Right atrium auricular region (tissue), 2 donors: ENCODE measurements at regions not wholly inside any gene's neighbourhood (a gene's known extent, or its start where the extent isn't known, plus 50 kb on each side); places are given as distances from the start of the nearest gene placed in this dataset.

Experiments used
- DNase-seq: peaks from one replicate; pipeline ENCODE4 v3.0.0-alpha.2; 2019; ENCODE audit warnings: low spot score
- H3K27ac ChIP-seq, 2 donors: fragments of 200-600 bp; sonication (generic); 1 replicate in 1 of 2; 2 replicates in 1 of 2; pipeline ENCODE4 v1.5.1; 2016 to 2019
- H3K27me3 ChIP-seq, 2 donors: fragments of 200-600 bp; sonication (generic); one replicate each; pipeline versions ENCODE4 v1.5.1 to v1.6.0; 2017 to 2019
- H3K36me3 ChIP-seq: fragments of 200-600 bp; sonication (generic); one replicate; pipeline ENCODE4 v1.5.1; 2016
- H3K4me1 ChIP-seq, 2 donors: fragments of 200-600 bp; sonication (generic); one replicate each; pipeline versions ENCODE4 v1.5.1 to v1.6.0; 2017 to 2019
- H3K4me3 ChIP-seq, 2 donors: fragments of 200-600 bp; sonication (generic); 1 replicate in 1 of 2; 2 replicates in 1 of 2; pipeline ENCODE4 v1.5.1; 2017 to 2019; ENCODE audit warnings: mild to moderate bottlenecking in 1 of 2, moderate library complexity in 1 of 2
- H3K9me3 ChIP-seq, 2 donors: fragments of 200-600 bp; sonication (generic); one replicate each; pipeline ENCODE4 v1.5.1; 2019
- TF ChIP-seq, protein P1 (sequence below), 2 donors: fragments of 200-600 bp; sonication (generic); IDR thresholded peaks; one replicate each; pipeline ENCODE4 v1.5.1; 2019; ENCODE audit warnings: antibody characterized with exemption in 2 of 2

DNA sequence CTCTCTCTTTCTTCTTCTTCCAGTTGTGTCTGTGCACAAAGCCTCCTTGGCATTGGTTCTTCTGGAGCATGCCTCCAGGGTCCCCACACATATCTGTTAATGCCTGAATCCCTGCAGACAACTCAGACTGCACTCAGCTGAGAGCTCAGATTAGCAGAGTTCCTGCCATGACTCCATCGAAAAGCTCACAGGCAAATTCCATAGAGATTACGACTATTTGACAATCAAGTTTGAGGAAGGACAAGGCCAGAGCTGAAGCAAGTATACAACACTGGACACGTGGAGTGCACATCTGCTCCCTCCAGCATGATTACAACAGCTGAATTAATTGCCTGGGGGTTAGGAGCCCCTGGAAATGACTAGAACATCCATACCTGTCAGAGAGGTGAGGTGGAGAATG lies 190.7 kb downstream of the INSIG2 start:
- Histone ChIP-seq H3K27me3 (no peaks in the 10 kb centered on the region), H3K4me1 (no peaks in the 10 kb centered on the region), H3K36me3 (no peaks in the 10 kb centered on the region), H3K27ac (no peak overlapping the region), H3K4me3 (no peak overlapping the region), H3K9me3 (no peaks in the 10 kb centered on the region)
- no peak for DNase-seq
- TF ChIP-seq, protein P1, sequence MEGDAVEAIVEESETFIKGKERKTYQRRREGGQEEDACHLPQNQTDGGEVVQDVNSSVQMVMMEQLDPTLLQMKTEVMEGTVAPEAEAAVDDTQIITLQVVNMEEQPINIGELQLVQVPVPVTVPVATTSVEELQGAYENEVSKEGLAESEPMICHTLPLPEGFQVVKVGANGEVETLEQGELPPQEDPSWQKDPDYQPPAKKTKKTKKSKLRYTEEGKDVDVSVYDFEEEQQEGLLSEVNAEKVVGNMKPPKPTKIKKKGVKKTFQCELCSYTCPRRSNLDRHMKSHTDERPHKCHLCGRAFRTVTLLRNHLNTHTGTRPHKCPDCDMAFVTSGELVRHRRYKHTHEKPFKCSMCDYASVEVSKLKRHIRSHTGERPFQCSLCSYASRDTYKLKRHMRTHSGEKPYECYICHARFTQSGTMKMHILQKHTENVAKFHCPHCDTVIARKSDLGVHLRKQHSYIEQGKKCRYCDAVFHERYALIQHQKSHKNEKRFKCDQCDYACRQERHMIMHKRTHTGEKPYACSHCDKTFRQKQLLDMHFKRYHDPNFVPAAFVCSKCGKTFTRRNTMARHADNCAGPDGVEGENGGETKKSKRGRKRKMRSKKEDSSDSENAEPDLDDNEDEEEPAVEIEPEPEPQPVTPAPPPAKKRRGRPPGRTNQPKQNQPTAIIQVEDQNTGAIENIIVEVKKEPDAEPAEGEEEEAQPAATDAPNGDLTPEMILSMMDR (IDR thresholded peaks at IDR 0.05): no peak

GRCh38 chr2:118278046-118278445 lies 189.8 kb downstream of the INSIG2 start:
- TF ChIP-seq, protein P1 (IDR thresholded peaks at IDR 0.05): no peak
- H3K27ac ChIP-seq: no peak overlapping the region
- no peaks in the 10 kb centered on the region for H3K9me3 ChIP-seq
- no peak overlapping the region for H3K4me3 ChIP-seq
- H3K4me1 ChIP-seq: no peaks in the 10 kb centered on the region
- H3K27me3 ChIP-seq: no peaks in the 10 kb centered on the region
- DNase-seq: no peak
- H3K36me3 ChIP-seq: no peaks in the 10 kb centered on the region

- H3K4me3 ChIP-seq: no peak overlapping the region
- no peaks in the 10 kb centered on the region for H3K36me3 ChIP-seq
- H3K27me3 ChIP-seq: no peaks in the 10 kb centered on the region
- no peak overlapping the region for H3K27ac ChIP-seq
- H3K4me1 ChIP-seq: no peaks in the 10 kb centered on the region
- no peaks in the 10 kb centered on the region for H3K9me3 ChIP-seq
- TF ChIP-seq, protein P1 (IDR thresholded peaks at IDR 0.05): no peak
- no peak for DNase-seq
These were observed 186.7 kb downstream of the INSIG2 start for GRCh38 chr2:118274841-118275510.

DNA sequence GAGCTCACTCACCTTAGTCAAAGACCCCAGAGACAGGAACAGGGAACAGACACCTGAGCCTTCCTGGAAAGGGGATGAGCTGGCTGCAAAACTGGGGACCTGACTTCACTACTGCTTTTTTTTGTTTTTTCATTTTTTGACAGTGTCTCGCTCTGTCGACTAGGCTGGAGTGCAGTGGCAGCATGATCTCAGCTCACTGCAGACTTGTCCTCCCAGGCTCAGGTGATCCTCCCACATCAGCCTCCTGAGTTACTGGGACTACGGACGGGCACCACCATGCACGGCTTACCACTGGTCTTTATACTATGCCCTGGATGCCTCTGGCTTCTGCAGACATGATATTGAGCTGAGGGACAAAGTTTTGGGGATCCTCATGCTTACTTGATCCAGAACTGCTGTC lies 184.1 kb downstream of the INSIG2 start:
- no peaks in the 10 kb centered on the region for H3K4me1 ChIP-seq
- H3K9me3 ChIP-seq: no peaks in the 10 kb centered on the region
- no peak for DNase-seq
- H3K36me3 ChIP-seq: no peaks in the 10 kb centered on the region
- H3K27ac ChIP-seq: no peak overlapping the region
- H3K27me3 ChIP-seq: no peaks in the 10 kb centered on the region
- TF ChIP-seq, protein P1 (IDR thresholded peaks at IDR 0.05): no peak
- no peak overlapping the region for H3K4me3 ChIP-seq

DNA sequence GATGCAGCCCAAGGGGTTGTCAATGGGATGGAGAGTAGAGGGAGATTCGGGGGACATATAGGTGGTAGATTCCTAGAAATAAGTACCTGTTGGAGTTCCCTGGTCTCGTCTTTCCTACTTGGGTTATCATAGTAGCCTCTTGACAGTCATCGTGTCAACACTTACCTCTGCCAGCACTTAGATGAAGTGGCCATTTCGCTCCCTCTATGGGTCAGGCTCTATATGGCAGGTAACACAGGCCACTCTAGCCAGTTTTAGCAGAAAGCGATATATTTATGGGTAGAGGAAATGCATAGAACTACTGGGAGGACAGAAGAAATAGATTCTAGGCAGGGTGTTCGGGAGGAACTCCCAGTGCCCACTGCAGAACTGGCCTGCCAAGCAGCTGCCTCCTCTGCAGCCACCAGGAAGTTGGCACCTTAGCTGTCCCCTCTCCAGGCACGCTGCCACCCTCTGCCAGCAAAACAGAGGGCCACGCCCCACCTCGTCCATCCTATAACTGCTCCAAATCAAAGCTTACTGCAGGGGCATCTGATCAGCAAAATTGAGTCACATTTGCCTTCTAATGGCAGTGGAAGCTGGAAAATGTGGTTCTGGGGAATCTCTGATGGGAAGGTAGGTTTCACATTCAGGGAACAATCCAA lies 181.3 kb downstream of the INSIG2 start:
- Histone ChIP-seq H3K27ac (no peak overlapping the region), H3K4me3 (no peak overlapping the region), H3K27me3 (no peaks in the 10 kb centered on the region), H3K4me1 (no peaks in the 10 kb centered on the region), H3K9me3 (no peaks in the 10 kb centered on the region), H3K36me3 (no peaks in the 10 kb centered on the region)
- no peak for DNase-seq
- TF ChIP-seq, protein P1 (IDR thresholded peaks at IDR 0.05): no peak
